GM23338 (cell line): ENCODE measurements at regions not wholly inside any gene's neighbourhood (a gene's known extent, or its start where the extent isn't known, plus 50 kb on each side); places are given as distances from the start of the nearest gene placed in this dataset.

Experiments
- ATAC-seq: fragments of 200-7000 bp; cut with Tn5 transposase; 3 replicates; pipeline ENCODE4 v1.9.1; 2020
- DNase-seq: peaks from one replicate; pipeline ENCODE4 v3.0.0-alpha.2; 2015; ENCODE audit warnings: low spot score
- H2AFZ ChIP-seq: fragments of 200-600 bp; sonication (generic); 2 replicates; pipeline ENCODE4 v1.8.0; 2016; ENCODE audit warnings: antibody characterized with exemption, mild to moderate bottlenecking, moderate library complexity
- H3F3A ChIP-seq: fragments of 200-600 bp; sonication (generic); replicated peaks from 2 replicates; pipeline ENCODE4 v1.8.0; 2017; ENCODE audit warnings: antibody characterized with exemption, mixed run types, low read depth
- H3K27ac ChIP-seq: fragments of 200-600 bp; sonication (generic); 2 replicates; pipeline ENCODE4 v1.6.1; 2016; ENCODE audit warnings: low read depth
- H3K27me3 ChIP-seq: fragments of 200-600 bp; sonication (generic); 2 replicates; pipeline ENCODE4 v1.8.0; 2016; ENCODE audit warnings: mild to moderate bottlenecking, mixed run types, moderate library complexity; ENCODE audit not compliant: insufficient read depth
- H3K36me3 ChIP-seq: fragments of 200-600 bp; sonication (generic); 2 replicates; pipeline ENCODE4 v1.8.0; 2016; ENCODE audit warnings: mild to moderate bottlenecking; ENCODE audit not compliant: insufficient read depth
- H3K4me1 ChIP-seq: fragments of 200-600 bp; sonication (generic); 2 replicates; pipeline ENCODE4 v1.8.0; 2016; ENCODE audit warnings: mild to moderate bottlenecking, moderate library complexity; ENCODE audit not compliant: insufficient read depth
- H3K4me2 ChIP-seq: fragments of 200-600 bp; sonication (generic); 2 replicates; pipeline ENCODE4 v1.7.1; 2017; ENCODE audit warnings: mixed run types
- H3K4me3 ChIP-seq: fragments of 200-600 bp; sonication (generic); 2 replicates; pipeline ENCODE4 v1.6.1; 2016; ENCODE audit warnings: mixed run types
- H3K79me2 ChIP-seq: fragments of 200-600 bp; sonication (generic); replicated peaks from 2 replicates; pipeline ENCODE4 v1.8.0; 2017; ENCODE audit warnings: mild to moderate bottlenecking; ENCODE audit not compliant: insufficient read depth
- H3K9me2 ChIP-seq: fragments of 200-600 bp; sonication (generic); 2 replicates; pipeline ENCODE4 v1.8.0; 2017; ENCODE audit not compliant: insufficient read depth
- H4K20me1 ChIP-seq: fragments of 200-600 bp; sonication (generic); replicated peaks from 2 replicates; pipeline ENCODE4 v1.8.0; 2017; ENCODE audit warnings: mild to moderate bottlenecking; ENCODE audit not compliant: insufficient read depth
- H3K27ac Mint-ChIP-seq: 2 replicates; pipeline ENCODE4 v1.8.0; 2020; ENCODE audit warnings: inconsistent platforms, mild to moderate bottlenecking, moderate library complexity, mixed read lengths
- H3K27me3 Mint-ChIP-seq: 3 replicates; pipeline ENCODE4 v1.8.0; 2022; ENCODE audit warnings: low read depth, mild to moderate bottlenecking, moderate library complexity, mixed read lengths, inconsistent platforms; ENCODE audit not compliant: insufficient read depth, poor library complexity
- H3K36me3 Mint-ChIP-seq: 3 replicates; pipeline ENCODE4 v1.8.0; 2021; ENCODE audit warnings: low read depth, mild to moderate bottlenecking, inconsistent platforms, moderate library complexity, mixed read lengths
- H3K4me1 Mint-ChIP-seq: 3 replicates; pipeline ENCODE4 v1.8.0; 2020; ENCODE audit warnings: mild to moderate bottlenecking, inconsistent platforms, mixed read lengths
- H3K4me3 Mint-ChIP-seq: 3 replicates; pipeline ENCODE4 v1.8.0; 2021; ENCODE audit warnings: moderate library complexity, mild to moderate bottlenecking, inconsistent platforms, mixed read lengths
- H3K9me3 Mint-ChIP-seq: 3 replicates; pipeline ENCODE4 v1.8.0; 2020; ENCODE audit warnings: moderate library complexity, mild to moderate bottlenecking, inconsistent platforms, mixed read lengths
- CREB1 ChIP-seq: fragments of 250-450 bp; sonication (Bioruptor Pico); IDR thresholded peaks from 2 replicates; pipeline ENCODE4 v1.5.0; 2020; ENCODE audit warnings: low read depth, mild to moderate bottlenecking, moderate library complexity
- CTCF ChIP-seq, 2 experiments: fragments of 200-600 bp in 1 of 2; sonication (generic) in 1 of 2; conservative IDR thresholded peaks; 2 replicates each; pipeline versions ENCODE4 v1.5.1 to v1.6.1; 2016 to 2017; ENCODE audit warnings: antibody characterized with exemption in 2 of 2, low read depth in 2 of 2, mild to moderate bottlenecking in 2 of 2, moderate library complexity in 1 of 2
- ETS1 ChIP-seq: IDR thresholded peaks from 2 replicates; pipeline ENCODE4 v1.6.1; 2016; ENCODE audit warnings: antibody characterized with exemption
- EZH2 ChIP-seq: fragments of 200-600 bp; sonication (generic); IDR thresholded peaks from one replicate; pipeline ENCODE4 v1.8.0; 2017; ENCODE audit warnings: antibody characterized with exemption, mild to moderate bottlenecking, low read depth; ENCODE audit not compliant: unreplicated experiment
- EZH2phosphoT487 ChIP-seq: fragments of 200-600 bp; sonication (generic); IDR thresholded peaks from one replicate; pipeline ENCODE4 v1.8.1; 2018; ENCODE audit warnings: antibody characterized with exemption; ENCODE audit not compliant: unreplicated experiment
- JUNB ChIP-seq: IDR thresholded peaks from one replicate; pipeline ENCODE4 v1.6.1; 2016; ENCODE audit warnings: antibody characterized with exemption; ENCODE audit not compliant: unreplicated experiment
- NANOG ChIP-seq: IDR thresholded peaks from 2 replicates; pipeline ENCODE4 v1.6.1; 2016; ENCODE audit warnings: antibody characterized with exemption, borderline replicate concordance
- POLR2AphosphoS5 ChIP-seq: IDR thresholded peaks from 2 replicates; pipeline ENCODE4 v1.6.1; 2016; ENCODE audit warnings: antibody characterized with exemption, low read depth
- REST ChIP-seq: IDR thresholded peaks from one replicate; pipeline ENCODE4 v1.6.1; 2018; ENCODE audit warnings: antibody characterized with exemption; ENCODE audit not compliant: unreplicated experiment
- STAT1 ChIP-seq: IDR thresholded peaks from one replicate; pipeline ENCODE4 v1.6.1; 2016; ENCODE audit warnings: antibody characterized with exemption; ENCODE audit not compliant: unreplicated experiment
- ZNF114 ChIP-seq: fragments of 250-450 bp; sonication (Bioruptor Pico); IDR thresholded peaks from 2 replicates; pipeline ENCODE4 v1.5.0; 2020; ENCODE audit warnings: mild to moderate bottlenecking, moderate library complexity
- ZNF331 ChIP-seq: fragments of 250-450 bp; sonication (Bioruptor Pico); IDR thresholded peaks from 2 replicates; pipeline ENCODE4 v1.5.0; 2020; ENCODE audit warnings: low read depth, mild to moderate bottlenecking, moderate library complexity
- ZNF462 ChIP-seq: fragments of 250-450 bp; sonication (Bioruptor Pico); IDR thresholded peaks from 2 replicates; pipeline ENCODE4 v1.5.0; 2020; ENCODE audit warnings: mild to moderate bottlenecking, moderate library complexity

- ATAC-seq, result no peak
- H3K27me3 Mint-ChIP-seq, result peaks cover 2% of the 10 kb centered on the region
- H3K4me1 ChIP-seq, result no peaks in the 10 kb centered on the region
- no peak overlapping the region for H3K27ac ChIP-seq
- no peak overlapping the region for H3K27ac Mint-ChIP-seq
- no peaks in the 10 kb centered on the region for H3K27me3 ChIP-seq
- no peaks in the 10 kb centered on the region for H4K20me1 ChIP-seq
- H3K79me2 ChIP-seq, result no peaks in the 10 kb centered on the region
- H3K9me3 Mint-ChIP-seq, result peaks cover 89% of the 10 kb centered on the region
- no peaks in the 10 kb centered on the region for H3K36me3 ChIP-seq
- no peak overlapping the region for H2AFZ ChIP-seq
- TF ChIP-seq NANOG, result no peak
- TF ChIP-seq REST, result no peak
- TF ChIP-seq ETS1, result no peak
- TF ChIP-seq ZNF114 (CRISPR knock-in tag), result no peak
- TF ChIP-seq JUNB, result no peak
- no peak for TF ChIP-seq EZH2phosphoT487
- no peak for TF ChIP-seq CTCF (conservative IDR thresholded peaks at IDR 0.05; ENCODE audit: low read depth in 2 of 2)
- no peak for TF ChIP-seq CREB1 (CRISPR knock-in tag)
- no peak for TF ChIP-seq STAT1
- TF ChIP-seq POLR2AphosphoS5, result no peak
- no peak for TF ChIP-seq EZH2
- no peak for TF ChIP-seq ZNF331 (CRISPR knock-in tag)
- no peak for TF ChIP-seq ZNF462 (CRISPR knock-in tag)
- H3K36me3 Mint-ChIP-seq, result peaks cover 6% of the 10 kb centered on the region; the same call in 1 of the 3 replicates
- H3K4me1 Mint-ChIP-seq, result no peaks in the 10 kb centered on the region
- no peak overlapping the region for H3K4me3 Mint-ChIP-seq
- H3K4me3 ChIP-seq, result no peak overlapping the region
- H3K4me2 ChIP-seq, result no peak overlapping the region
- no peak for DNase-seq
- no peaks in the 10 kb centered on the region for H3F3A ChIP-seq
- no peaks in the 10 kb centered on the region for H3K9me2 ChIP-seq
Measured at GRCh38 chr18:78868330-78869316, 111.0 kb upstream of the SALL3 start.
